Kidney epithelial cell (primary cell): ENCODE measurements at regions not wholly inside any gene's neighbourhood (a gene's known extent, or its start where the extent isn't known, plus 50 kb on each side); places are given as distances from the start of the nearest gene placed in this dataset.

Experiments
- DNase-seq: peaks from one replicate; pipeline ENCODE4 v3.0.0-alpha.2; 2010; ENCODE audit warnings: low read depth
- H3K27me3 ChIP-seq: 2 replicates; pipeline ENCODE4 v1.6.0; 2011; ENCODE audit warnings: low read length; ENCODE audit not compliant: control insufficient read depth, insufficient read depth
- H3K36me3 ChIP-seq: 2 replicates; pipeline ENCODE4 v1.5.1; 2011; ENCODE audit warnings: low read length; ENCODE audit not compliant: control insufficient read depth, insufficient read depth
- H3K4me3 ChIP-seq: 2 replicates; pipeline ENCODE4 v1.5.1; 2011; ENCODE audit warnings: low read depth, mild to moderate bottlenecking, control low read depth, low read length
- CTCF ChIP-seq: IDR thresholded peaks from 2 replicates; pipeline ENCODE4 v1.5.1; 2011; ENCODE audit warnings: mild to moderate bottlenecking, moderate library complexity, low read length, control low read depth, inconsistent platforms; ENCODE audit not compliant: insufficient read depth, poor library complexity, severe bottlenecking

- Histone ChIP-seq H3K36me3 (no peaks in the 10 kb centered on the region), H3K27me3 (no peaks in the 10 kb centered on the region), H3K4me3 (no peak overlapping the region)
- no peak for DNase-seq
- TF ChIP-seq CTCF = no peak
Observed at GRCh38 chr3:46093327-46093942, 66.2 kb upstream of the XCR1 start.

- no peaks in the 10 kb centered on the region for H3K27me3 ChIP-seq
- H3K36me3 ChIP-seq = no peaks in the 10 kb centered on the region
- DNase-seq = no peak
- no peak overlapping the region for H3K4me3 ChIP-seq
- TF ChIP-seq CTCF = no peak
Observed at GRCh38 chr3:46092702-46093080, 65.4 kb upstream of the XCR1 start.

GRCh38 chr3:46091741-46092701, 64.7 kb upstream of the XCR1 start:
- DNase-seq = no peak
- TF ChIP-seq CTCF = no peak
- no peaks in the 10 kb centered on the region for H3K36me3 ChIP-seq
- H3K4me3 ChIP-seq = no peak overlapping the region
- H3K27me3 ChIP-seq = no peaks in the 10 kb centered on the region

- H3K27me3 ChIP-seq = no peaks in the 10 kb centered on the region
- TF ChIP-seq CTCF = no peak
- no peaks in the 10 kb centered on the region for H3K36me3 ChIP-seq
- H3K4me3 ChIP-seq = no peak overlapping the region
- DNase-seq = no peak
Observed at GRCh38 chr3:46091046-46091445, 63.8 kb upstream of the XCR1 start.

- no peak for TF ChIP-seq CTCF
- DNase-seq = no peak
- Histone ChIP-seq H3K4me3 (no peak overlapping the region), H3K27me3 (no peaks in the 10 kb centered on the region), H3K36me3 (no peaks in the 10 kb centered on the region)
Observed at GRCh38 chr3:46090161-46090591, 62.9 kb upstream of the XCR1 start.
